ENCODE measurements at regions not wholly inside any gene's neighbourhood (a gene's known extent, or its start where the extent isn't known, plus 50 kb on each side); places are given as distances from the start of the nearest gene placed in this dataset.

DNA sequence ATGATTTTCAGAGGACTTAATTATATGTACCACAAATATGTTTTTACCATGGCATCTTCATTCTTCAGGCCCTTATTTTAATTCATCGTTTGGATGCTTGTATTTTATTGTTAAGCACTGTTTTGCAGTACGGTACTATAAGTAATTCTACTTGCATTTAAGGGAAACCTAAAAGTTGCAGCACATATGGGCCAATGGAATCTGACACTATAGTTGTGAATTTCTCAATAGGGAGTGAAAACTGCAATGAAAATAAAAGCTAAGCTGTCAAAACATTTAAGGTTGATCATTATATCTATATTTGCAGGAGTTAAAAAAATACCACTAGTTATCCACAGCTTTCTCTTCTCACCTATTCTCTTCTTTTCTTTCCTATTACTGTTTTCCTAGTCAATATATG lies 1071.8 kb downstream of the MAT2B start:
- 77 to 89% (median 77%) methylated on average over 2 of the region's 2 CpGs for WGBS, 5 donors
- Histone ChIP-seq H3K4me3 (no peak overlapping the region), H3K9me3 (no peaks in the 10 kb centered on the region), H3K27ac (no peak overlapping the region), H3K36me3 (no peaks in the 10 kb centered on the region), H3K4me1 (no peaks in the 10 kb centered on the region), H3K27me3 (replicated peaks in 1 of 7) (no peaks in the 10 kb centered on the region)
- intact Hi-C loops (cut with DNase I; ENCODE audit: low total_unique reads) = no loop called here
- DNase-seq = no peak
- no peak for TF ChIP-seq POLR2A (IDR thresholded peaks at IDR 0.05)
- TF ChIP-seq POLR2AphosphoS5 (IDR thresholded peaks at IDR 0.05) = no peak
- TF ChIP-seq, protein P1, sequence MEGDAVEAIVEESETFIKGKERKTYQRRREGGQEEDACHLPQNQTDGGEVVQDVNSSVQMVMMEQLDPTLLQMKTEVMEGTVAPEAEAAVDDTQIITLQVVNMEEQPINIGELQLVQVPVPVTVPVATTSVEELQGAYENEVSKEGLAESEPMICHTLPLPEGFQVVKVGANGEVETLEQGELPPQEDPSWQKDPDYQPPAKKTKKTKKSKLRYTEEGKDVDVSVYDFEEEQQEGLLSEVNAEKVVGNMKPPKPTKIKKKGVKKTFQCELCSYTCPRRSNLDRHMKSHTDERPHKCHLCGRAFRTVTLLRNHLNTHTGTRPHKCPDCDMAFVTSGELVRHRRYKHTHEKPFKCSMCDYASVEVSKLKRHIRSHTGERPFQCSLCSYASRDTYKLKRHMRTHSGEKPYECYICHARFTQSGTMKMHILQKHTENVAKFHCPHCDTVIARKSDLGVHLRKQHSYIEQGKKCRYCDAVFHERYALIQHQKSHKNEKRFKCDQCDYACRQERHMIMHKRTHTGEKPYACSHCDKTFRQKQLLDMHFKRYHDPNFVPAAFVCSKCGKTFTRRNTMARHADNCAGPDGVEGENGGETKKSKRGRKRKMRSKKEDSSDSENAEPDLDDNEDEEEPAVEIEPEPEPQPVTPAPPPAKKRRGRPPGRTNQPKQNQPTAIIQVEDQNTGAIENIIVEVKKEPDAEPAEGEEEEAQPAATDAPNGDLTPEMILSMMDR (IDR thresholded peaks at IDR 0.05 in 8 of 11, conservative IDR thresholded peaks at IDR 0.05 in 3 of 11) = no peak

DNA sequence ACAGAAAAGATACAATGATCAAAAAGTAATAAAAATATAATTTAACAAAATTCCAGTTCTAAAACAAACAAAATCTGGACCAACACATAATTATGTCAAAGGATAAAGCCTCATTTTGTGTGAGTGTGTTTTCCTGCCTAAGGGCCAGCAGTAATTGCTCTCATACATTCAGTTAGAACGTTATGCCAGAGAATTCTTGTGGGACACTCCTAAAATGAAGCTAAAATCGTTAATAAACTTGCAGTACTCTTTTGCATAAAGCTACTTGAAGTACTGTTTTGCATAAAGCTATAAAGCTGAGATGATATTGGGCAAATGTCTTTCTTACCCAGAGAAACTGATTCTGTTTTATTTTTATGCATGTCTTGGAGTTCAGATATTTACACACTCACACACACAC lies 1072.3 kb downstream of the MAT2B start:
- 35 to 71% (median 50%) methylated on average over 2 of the region's 2 CpGs for WGBS, 5 donors
- intact Hi-C loops (cut with DNase I; ENCODE audit: low total_unique reads) = no loop called here
- Histone ChIP-seq H3K27ac (no peak overlapping the region), H3K4me1 (no peaks in the 10 kb centered on the region), H3K36me3 (no peaks in the 10 kb centered on the region), H3K27me3 (replicated peaks in 1 of 7) (no peaks in the 10 kb centered on the region), H3K4me3 (no peak overlapping the region), H3K9me3 (no peaks in the 10 kb centered on the region)
- DNase-seq = no peak
- no peak for TF ChIP-seq POLR2A (IDR thresholded peaks at IDR 0.05)
- TF ChIP-seq, protein P1 (IDR thresholded peaks at IDR 0.05 in 8 of 11, conservative IDR thresholded peaks at IDR 0.05 in 3 of 11) = no peak
- TF ChIP-seq POLR2AphosphoS5 (IDR thresholded peaks at IDR 0.05) = no peak

DNA sequence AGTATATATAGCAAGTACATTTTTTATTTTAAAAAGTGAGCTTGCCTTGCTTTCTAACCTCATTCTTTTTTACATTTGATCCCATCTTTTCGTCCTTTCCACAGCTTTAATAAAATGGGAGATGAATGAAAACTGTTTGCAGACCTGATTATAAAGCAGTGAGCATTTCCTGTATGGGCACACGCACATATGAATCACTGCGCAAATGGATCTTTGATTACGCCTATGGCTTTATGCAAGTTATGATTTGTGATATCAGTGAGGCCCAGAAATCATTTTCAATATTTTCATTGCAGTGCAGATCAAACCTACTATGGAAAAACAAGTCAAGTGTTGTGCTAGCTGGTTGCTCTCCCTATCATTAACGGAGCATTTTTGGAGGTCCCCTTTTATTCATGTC lies 1073.0 kb downstream of the MAT2B start:
- Histone ChIP-seq H3K9me3 (no peaks in the 10 kb centered on the region), H3K4me3 (no peak overlapping the region), H3K4me1 (no peaks in the 10 kb centered on the region), H3K27me3 (replicated peaks in 1 of 7) (no peaks in the 10 kb centered on the region), H3K27ac (no peak overlapping the region), H3K36me3 (no peaks in the 10 kb centered on the region)
- intact Hi-C loops (cut with DNase I; ENCODE audit: low total_unique reads) = no loop called here
- no peak for DNase-seq
- WGBS, 5 donors = 83 to 89% (median 85%) methylated on average over 5 of the region's 5 CpGs
- no peak for TF ChIP-seq POLR2AphosphoS5 (IDR thresholded peaks at IDR 0.05)
- TF ChIP-seq, protein P1 (IDR thresholded peaks at IDR 0.05 in 8 of 11, conservative IDR thresholded peaks at IDR 0.05 in 3 of 11) = no peak
- no peak for TF ChIP-seq POLR2A (IDR thresholded peaks at IDR 0.05)

DNA sequence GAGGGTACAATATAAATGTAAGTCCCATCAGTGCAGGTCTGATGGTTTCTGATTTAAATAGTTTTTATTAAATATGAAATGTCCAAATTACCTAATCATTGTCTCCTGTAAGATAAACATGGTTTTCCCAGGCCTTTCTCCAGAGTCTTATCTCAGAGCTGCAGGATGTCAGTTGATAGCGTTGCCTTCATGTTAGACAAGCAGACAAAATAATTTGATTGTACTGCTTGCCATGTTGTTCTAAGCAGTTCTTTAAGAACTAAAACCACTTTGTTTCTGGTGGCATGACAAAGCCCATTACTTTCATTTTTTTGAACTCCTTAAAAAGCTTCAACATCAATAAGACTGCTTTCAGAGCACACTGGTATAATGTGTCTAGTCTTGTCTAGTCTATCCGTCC lies 1073.5 kb downstream of the MAT2B start:
- H3K4me1 ChIP-seq = no peaks in the 10 kb centered on the region
- DNase-seq = no peak
- TF ChIP-seq, protein P1 (IDR thresholded peaks at IDR 0.05 in 8 of 11, conservative IDR thresholded peaks at IDR 0.05 in 3 of 11) = no peak
- TF ChIP-seq POLR2AphosphoS5 (IDR thresholded peaks at IDR 0.05) = no peak
- no peak for TF ChIP-seq POLR2A (IDR thresholded peaks at IDR 0.05)

More for the DNA sequence above, 1073.5 kb downstream of the MAT2B start:
- Histone ChIP-seq H3K27me3 (replicated peaks in 1 of 7) (no peaks in the 10 kb centered on the region), H3K4me3 (no peak overlapping the region), H3K36me3 (no peaks in the 10 kb centered on the region), H3K9me3 (no peaks in the 10 kb centered on the region), H3K27ac (no peak overlapping the region)
- intact Hi-C loops (cut with DNase I; ENCODE audit: low total_unique reads) = no loop called here
- WGBS, 5 donors = 61 to 76% (median 71%) methylated on average over 2 of the region's 2 CpGs
